Ishikawa (cell line): ENCODE measurements at regions not wholly inside any gene's neighbourhood (a gene's known extent, or its start where the extent isn't known, plus 50 kb on each side); places are given as distances from the start of the nearest gene placed in this dataset.

Experiments
- TAF1 ChIP-seq: IDR thresholded peaks from 2 replicates; pipeline ENCODE4 v1.6.1; 2012; ENCODE audit warnings: low read depth, mild to moderate bottlenecking
- TEAD4 ChIP-seq: IDR thresholded peaks from 2 replicates; pipeline ENCODE4 v1.6.1; 2012
- YY1 ChIP-seq: IDR thresholded peaks from 2 replicates; pipeline ENCODE4 v1.6.1; 2012; ENCODE audit warnings: low read depth

- TF ChIP-seq TEAD4 (no peak), TAF1 (no peak), YY1 (no peak)
Measured at GRCh38 chr3:40873934-40874699, 325.2 kb upstream of the CTNNB1 start.
